ENCODE measurements at regions not wholly inside any gene's neighbourhood (a gene's known extent, or its start where the extent isn't known, plus 50 kb on each side); places are given as distances from the start of the nearest gene placed in this dataset.

- TF ChIP-seq CTCF (IDR thresholded peaks at IDR 0.05), result no peak
- no peaks in the 10 kb centered on the region for H3K36me3 ChIP-seq
- intact Hi-C loops (cut with DNase I; ENCODE audit: low total_unique reads), result no loop called here
- no peak for DNase-seq
- H3K4me1 ChIP-seq, result no peaks in the 10 kb centered on the region
- H3K9me3 ChIP-seq, result peaks cover 0 to 4% (median 0%) of the 10 kb centered on the region in 3 donors
- H3K4me3 ChIP-seq, result no peak overlapping the region
- no peaks in the 10 kb centered on the region for H3K27me3 ChIP-seq
- H3K27ac ChIP-seq, result no peak overlapping the region
Measured at GRCh38 chr3:31147550-31147949, 253.1 kb upstream of the GADL1 start.

GRCh38 chr3:31157047-31157694 is 262.7 kb upstream of the GADL1 start:
- no peak overlapping the region for H3K4me3 ChIP-seq
- intact Hi-C loops (cut with DNase I; ENCODE audit: low total_unique reads), result no loop called here
- no peak for TF ChIP-seq CTCF (IDR thresholded peaks at IDR 0.05)
- peaks cover 0 to 11% (median 0%) of the 10 kb centered on the region in 4 donors for H3K4me1 ChIP-seq
- no peaks in the 10 kb centered on the region for H3K36me3 ChIP-seq
- no peak overlapping the region for H3K27ac ChIP-seq
- H3K9me3 ChIP-seq, result no peaks in the 10 kb centered on the region
- no peaks in the 10 kb centered on the region for H3K27me3 ChIP-seq
- no peak for DNase-seq

- intact Hi-C loops (cut with DNase I; ENCODE audit: low total_unique reads), result no loop called here
- no peak for DNase-seq
- H3K27me3 ChIP-seq, result no peaks in the 10 kb centered on the region
- H3K4me1 ChIP-seq, result peaks cover 0 to 11% (median 0%) of the 10 kb centered on the region in 4 donors
- no peaks in the 10 kb centered on the region for H3K9me3 ChIP-seq
- H3K4me3 ChIP-seq, result no peak overlapping the region
- no peaks in the 10 kb centered on the region for H3K36me3 ChIP-seq
- no peak for TF ChIP-seq CTCF (IDR thresholded peaks at IDR 0.05)
- no peak overlapping the region for H3K27ac ChIP-seq
Measured at GRCh38 chr3:31157893-31158620, 263.6 kb upstream of the GADL1 start.

- H3K36me3 ChIP-seq, result no peaks in the 10 kb centered on the region
- no peaks in the 10 kb centered on the region for H3K27me3 ChIP-seq
- H3K4me3 ChIP-seq, result no peak overlapping the region
- no peak for TF ChIP-seq CTCF (IDR thresholded peaks at IDR 0.05)
- intact Hi-C loops (cut with DNase I; ENCODE audit: low total_unique reads), result no loop called here
- H3K4me1 ChIP-seq, result peaks cover 0 to 15% (median 0%) of the 10 kb centered on the region in 4 donors
- DNase-seq, result no peak
- H3K27ac ChIP-seq, result no peak overlapping the region
- H3K9me3 ChIP-seq, result no peaks in the 10 kb centered on the region
Measured at GRCh38 chr3:31159331-31160039, 265.0 kb upstream of the GADL1 start.

- intact Hi-C loops (cut with DNase I; ENCODE audit: low total_unique reads), result no loop called here
- H3K4me1 ChIP-seq, result peaks cover 0 to 39% (median 16%) of the 10 kb centered on the region in 4 donors
- H3K27ac ChIP-seq, result no peak overlapping the region
- no peaks in the 10 kb centered on the region for H3K9me3 ChIP-seq
- no peak for DNase-seq
- H3K27me3 ChIP-seq, result no peaks in the 10 kb centered on the region
- TF ChIP-seq CTCF (IDR thresholded peaks at IDR 0.05), result no peak
- no peak overlapping the region for H3K4me3 ChIP-seq
- no peaks in the 10 kb centered on the region for H3K36me3 ChIP-seq
Measured at GRCh38 chr3:31161889-31162288, 267.4 kb upstream of the GADL1 start.
